Prostate gland (tissue), 2 donors: ENCODE measurements at regions not wholly inside any gene's neighbourhood (a gene's known extent, or its start where the extent isn't known, plus 50 kb on each side); places are given as distances from the start of the nearest gene placed in this dataset.

Experiments
- DNase-seq: peaks from one replicate; pipeline ENCODE4 v3.0.0-alpha.2; 2019; ENCODE audit warnings: low spot score
- H3K27ac ChIP-seq, 2 donors: fragments of 200-600 bp; sonication (generic); 2 replicates each; pipeline ENCODE4 v1.5.1; 2017 to 2019
- H3K27me3 ChIP-seq: fragments of 200-600 bp; sonication (generic); replicated peaks from 2 replicates; pipeline ENCODE4 v1.5.1; 2019; ENCODE audit not compliant: insufficient read depth
- H3K36me3 ChIP-seq, 2 donors: fragments of 200-600 bp; sonication (generic); 1 replicate in 1 of 2; 2 replicates in 1 of 2; pipeline versions ENCODE4 v1.5.1 to v1.8.1; 2017 to 2019
- H3K4me1 ChIP-seq: fragments of 200-600 bp; sonication (generic); replicated peaks from 2 replicates; pipeline ENCODE4 v1.5.1; 2019
- H3K4me3 ChIP-seq, 2 donors: fragments of 200-600 bp; sonication (generic); 2 replicates each; pipeline ENCODE4 v1.5.1; 2017 to 2019
- H3K9me3 ChIP-seq: fragments of 200-600 bp; sonication (generic); 2 replicates; pipeline ENCODE4 v1.5.1; 2017
- POLR2A ChIP-seq: fragments of 450-650 bp; IDR thresholded peaks from one replicate; pipeline ENCODE4 v1.6.1; 2016; ENCODE audit warnings: antibody characterized with exemption, mild to moderate bottlenecking
- POLR2AphosphoS5 ChIP-seq: sonication (generic); formaldehyde crosslinking; IDR thresholded peaks from one replicate; pipeline ENCODE4 v1.6.1; 2017; ENCODE audit warnings: antibody characterized with exemption
- WGBS: methylation state at CpG from one replicate; pipeline ENCODE4 v1.1.5; 2018; 5-methylcytosine and 5-hydroxymethylcytosine counted together
- intact Hi-C: fragments of 100-400 bp; cut with DNase I; formaldehyde crosslinking; loops from one replicate; pipeline ENCODE4 v1.14.2; 2022
- TF ChIP-seq, protein P1 (sequence below), 4 experiments: fragments of 200-600 bp in 2 of 4; fragments of 450-650 bp in 2 of 4; sonication (generic) in 2 of 4; IDR thresholded peaks; 1 replicate in 3 of 4; 2 replicates in 1 of 4; pipeline ENCODE4 v1.5.1; 2016 to 2019; ENCODE audit warnings: antibody characterized with exemption in 4 of 4, mild to moderate bottlenecking in 2 of 4, moderate library complexity in 2 of 4

DNA sequence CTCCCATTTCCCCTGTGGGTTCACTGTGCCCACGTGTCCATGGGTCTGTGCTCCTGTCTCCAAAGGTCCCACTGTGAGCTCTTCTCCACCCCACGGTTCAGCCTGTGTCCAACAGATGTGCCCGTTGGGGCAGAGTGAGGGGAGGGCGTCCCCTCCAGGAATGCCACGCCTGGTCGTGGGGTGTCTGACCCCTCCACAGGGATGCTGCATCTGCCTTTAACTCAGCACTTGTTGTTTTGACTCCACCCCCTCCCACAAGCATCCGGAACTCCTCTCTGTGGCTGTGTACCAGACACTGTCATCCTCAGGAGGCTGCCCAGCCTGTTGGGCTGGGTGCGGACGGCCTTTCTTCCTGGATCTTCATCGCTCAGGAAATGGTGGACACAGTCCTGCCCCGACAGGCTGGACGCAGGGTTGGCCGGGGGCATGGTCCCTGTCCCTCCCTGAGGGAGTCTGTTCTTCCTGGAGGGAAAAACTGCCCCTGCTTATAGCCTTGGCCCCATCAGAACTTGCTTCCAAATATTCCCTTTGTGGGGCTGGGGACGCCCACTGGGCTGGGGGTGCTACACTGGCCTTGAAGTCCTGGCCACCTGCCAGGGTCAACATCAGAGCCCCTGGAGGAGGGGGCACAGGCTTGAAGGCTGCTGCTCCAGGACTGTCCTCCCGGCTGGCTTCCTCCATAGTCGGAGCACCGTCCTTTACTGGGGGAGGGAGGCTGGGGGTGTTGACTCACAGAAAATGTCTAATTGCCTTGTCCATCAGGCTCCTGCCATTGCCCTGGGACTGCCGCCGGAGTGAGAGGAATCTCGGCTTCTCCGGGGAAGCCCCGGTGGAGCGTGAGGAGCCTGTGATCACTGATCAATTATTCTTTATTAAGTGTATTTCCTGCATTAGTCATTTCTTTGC, 182.0 kb upstream of the C1orf174 start:
- WGBS = 40% methylated on average over 23 of the region's 23 CpGs
- Histone ChIP-seq H3K27ac (no peak overlapping the region), H3K9me3 (no peaks in the 10 kb centered on the region), H3K27me3 (no peaks in the 10 kb centered on the region), H3K36me3 (no peaks in the 10 kb centered on the region), H3K4me1 (no peaks in the 10 kb centered on the region), H3K4me3 (no peak overlapping the region)
- no peak for DNase-seq
- TF ChIP-seq POLR2A (no peak), POLR2AphosphoS5 (no peak)
- TF ChIP-seq, protein P1, sequence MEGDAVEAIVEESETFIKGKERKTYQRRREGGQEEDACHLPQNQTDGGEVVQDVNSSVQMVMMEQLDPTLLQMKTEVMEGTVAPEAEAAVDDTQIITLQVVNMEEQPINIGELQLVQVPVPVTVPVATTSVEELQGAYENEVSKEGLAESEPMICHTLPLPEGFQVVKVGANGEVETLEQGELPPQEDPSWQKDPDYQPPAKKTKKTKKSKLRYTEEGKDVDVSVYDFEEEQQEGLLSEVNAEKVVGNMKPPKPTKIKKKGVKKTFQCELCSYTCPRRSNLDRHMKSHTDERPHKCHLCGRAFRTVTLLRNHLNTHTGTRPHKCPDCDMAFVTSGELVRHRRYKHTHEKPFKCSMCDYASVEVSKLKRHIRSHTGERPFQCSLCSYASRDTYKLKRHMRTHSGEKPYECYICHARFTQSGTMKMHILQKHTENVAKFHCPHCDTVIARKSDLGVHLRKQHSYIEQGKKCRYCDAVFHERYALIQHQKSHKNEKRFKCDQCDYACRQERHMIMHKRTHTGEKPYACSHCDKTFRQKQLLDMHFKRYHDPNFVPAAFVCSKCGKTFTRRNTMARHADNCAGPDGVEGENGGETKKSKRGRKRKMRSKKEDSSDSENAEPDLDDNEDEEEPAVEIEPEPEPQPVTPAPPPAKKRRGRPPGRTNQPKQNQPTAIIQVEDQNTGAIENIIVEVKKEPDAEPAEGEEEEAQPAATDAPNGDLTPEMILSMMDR (IDR thresholded peaks at IDR 0.05) = no peak
- intact Hi-C loops = no loop called here

DNA sequence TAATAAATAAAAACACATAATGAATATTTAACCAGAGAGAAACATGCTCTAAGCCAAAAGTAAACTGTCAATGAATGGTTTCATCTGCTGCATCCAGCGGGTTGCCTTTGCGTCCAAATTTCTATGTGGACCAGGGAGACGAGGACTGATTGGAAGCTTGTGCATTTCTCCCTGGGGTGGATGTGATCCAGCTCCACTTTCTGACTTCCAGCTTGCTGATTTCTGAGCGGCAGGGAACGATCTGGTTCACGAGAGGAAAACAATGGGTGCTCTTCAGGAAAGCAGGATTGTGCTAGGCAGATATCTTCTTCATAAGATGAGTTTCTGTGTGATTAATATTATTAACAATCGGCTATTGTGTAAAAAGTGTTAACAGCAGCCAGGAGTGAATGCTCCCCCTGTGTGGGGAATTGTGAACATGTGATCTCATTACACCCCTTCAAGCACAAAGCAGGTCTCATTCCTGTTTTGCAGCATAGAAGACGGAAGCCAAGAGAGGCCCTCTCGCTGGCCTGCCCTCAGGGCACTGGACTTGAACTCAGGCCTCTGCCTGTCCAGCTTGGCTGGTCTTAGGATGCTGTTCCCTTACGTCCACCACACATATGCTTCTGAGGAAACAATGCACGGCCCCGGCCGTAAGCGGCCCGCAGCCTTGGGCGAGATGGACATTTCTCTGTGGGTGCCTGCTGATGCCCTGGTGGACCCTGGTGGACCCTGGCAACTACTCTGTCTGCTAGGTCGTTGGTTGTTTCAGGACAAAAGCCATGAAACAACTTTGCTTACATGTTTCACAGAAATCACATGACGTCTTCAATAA, 183.4 kb upstream of the C1orf174 start:
- Histone ChIP-seq H3K4me3 (no peak overlapping the region), H3K27ac (no peak overlapping the region), H3K36me3 (no peaks in the 10 kb centered on the region), H3K9me3 (no peaks in the 10 kb centered on the region), H3K27me3 (no peaks in the 10 kb centered on the region), H3K4me1 (no peaks in the 10 kb centered on the region)
- no peak for DNase-seq
- TF ChIP-seq POLR2A = no peak
- TF ChIP-seq, protein P1 (IDR thresholded peaks at IDR 0.05) = no peak
- TF ChIP-seq POLR2AphosphoS5 = no peak
- 48% methylated on average over 18 of the region's 18 CpGs for WGBS
- intact Hi-C loops = no loop called here

DNA sequence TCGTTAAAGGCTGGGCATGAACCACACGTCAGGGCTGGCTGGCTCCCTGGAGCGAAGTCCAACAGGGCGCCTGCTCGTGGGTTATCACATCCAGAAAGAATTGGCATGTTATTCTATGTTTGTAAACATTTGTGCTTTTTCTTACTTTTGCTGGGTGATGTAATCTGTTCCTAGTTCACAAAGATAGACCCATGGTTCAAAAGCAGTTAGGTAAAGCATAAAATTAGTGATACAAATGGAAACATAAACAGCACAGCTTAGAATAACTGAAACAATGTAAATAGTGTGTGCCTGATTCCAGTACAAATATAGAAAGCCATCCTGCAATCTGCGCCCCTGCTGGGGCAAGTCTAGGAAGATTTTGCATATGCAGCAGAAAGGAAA, 184.0 kb upstream of the C1orf174 start:
- WGBS = 49% methylated on average over 6 of the region's 6 CpGs
- intact Hi-C loops = no loop called here
- Histone ChIP-seq H3K36me3 (no peaks in the 10 kb centered on the region), H3K4me3 (no peak overlapping the region), H3K27ac (no peak overlapping the region), H3K9me3 (no peaks in the 10 kb centered on the region), H3K27me3 (no peaks in the 10 kb centered on the region), H3K4me1 (no peaks in the 10 kb centered on the region)
- TF ChIP-seq POLR2A (no peak), POLR2AphosphoS5 (no peak)
- DNase-seq = no peak

DNA sequence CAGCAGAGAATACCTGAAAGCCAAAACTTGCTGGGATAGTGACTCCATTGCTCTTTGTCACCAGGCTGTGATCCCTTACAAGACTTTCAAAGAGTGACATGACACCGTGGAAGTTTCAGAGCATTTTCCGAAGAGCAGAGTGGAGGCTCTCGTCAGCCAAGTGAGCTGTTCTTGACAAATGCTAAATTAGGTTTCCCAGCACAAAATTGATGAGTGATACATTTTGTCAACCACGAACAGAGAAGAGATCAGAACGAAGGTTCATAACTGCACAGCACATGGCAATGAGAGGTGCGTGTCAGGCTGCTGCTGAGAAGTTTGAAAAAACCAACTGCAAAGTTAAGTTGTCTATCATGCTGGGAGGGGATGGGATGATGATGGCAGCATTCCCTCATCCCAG, 184.4 kb upstream of the C1orf174 start:
- intact Hi-C loops = no loop called here
- DNase-seq = no peak
- H3K27ac ChIP-seq = no peak overlapping the region
- no peaks in the 10 kb centered on the region for H3K9me3 ChIP-seq
- H3K4me3 ChIP-seq = no peak overlapping the region
- no peaks in the 10 kb centered on the region for H3K4me1 ChIP-seq
- TF ChIP-seq POLR2A (no peak), POLR2AphosphoS5 (no peak)
- TF ChIP-seq, protein P1 (IDR thresholded peaks at IDR 0.05) = no peak
- no peaks in the 10 kb centered on the region for H3K27me3 ChIP-seq
- no peaks in the 10 kb centered on the region for H3K36me3 ChIP-seq
- WGBS = 86% methylated on average over 6 of the region's 6 CpGs

DNA sequence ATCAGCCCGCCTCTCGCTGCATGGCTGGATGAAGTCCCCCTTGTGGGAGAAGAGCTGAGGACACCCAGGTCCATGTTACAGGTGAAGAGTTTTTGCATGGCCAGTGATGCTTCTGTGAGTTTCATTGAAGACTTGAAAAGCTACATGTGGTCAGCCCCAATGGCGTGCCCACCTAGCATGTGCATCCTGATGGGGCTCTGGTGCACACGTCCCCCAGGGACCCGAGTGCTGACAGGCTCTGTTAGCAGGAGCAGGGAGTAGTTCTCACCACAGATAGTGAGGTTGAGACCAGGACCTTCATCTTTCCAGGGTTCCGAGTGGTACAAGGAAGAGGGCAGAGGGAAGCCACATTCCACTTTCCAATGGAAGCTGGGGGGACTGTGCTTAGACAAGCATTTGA, 184.8 kb upstream of the C1orf174 start:
- no peak overlapping the region for H3K27ac ChIP-seq
- no peaks in the 10 kb centered on the region for H3K9me3 ChIP-seq
- H3K27me3 ChIP-seq = no peaks in the 10 kb centered on the region
- H3K4me3 ChIP-seq = no peak overlapping the region
- H3K36me3 ChIP-seq = no peaks in the 10 kb centered on the region
- DNase-seq = no peak
- H3K4me1 ChIP-seq = no peaks in the 10 kb centered on the region
- intact Hi-C loops = no loop called here
- WGBS = 94% methylated on average over 6 of the region's 6 CpGs
- TF ChIP-seq POLR2AphosphoS5 (no peak), POLR2A (no peak)
- TF ChIP-seq, protein P1 (IDR thresholded peaks at IDR 0.05) = no peak
